ENCODE measurements at regions not wholly inside any gene's neighbourhood (a gene's known extent, or its start where the extent isn't known, plus 50 kb on each side); places are given as distances from the start of the nearest gene placed in this dataset.

GRCh38 chr3:31364711-31365110 lies 168.0 kb upstream of the STT3B start:
- intact Hi-C loops (cut with micrococcal nuclease) = no loop called here
- POLR2A ChIA-PET = no interaction called here

More at GRCh38 chr3:31364711-31365110, 168.0 kb upstream of the STT3B start:
- no TSS peak for BruUV-seq (replicated peaks)
- Histone ChIP-seq H4K20me1 (ENCODE audit: insufficient read depth) (no peaks in the 10 kb centered on the region), H3K4me2 (ENCODE audit: low read length) (no peak overlapping the region), H3K79me2 (ENCODE audit: insufficient read depth, low read length) (no peaks in the 10 kb centered on the region), H2AFZ (ENCODE audit: low read depth, low read length, poor library complexity, severe bottlenecking) (peak overlapping the region; percentile 58), H3K36me3 (ENCODE audit: control insufficient read depth in 1 of 2, insufficient read depth in 2 of 2, low read length in 2 of 2) (no peaks in the 10 kb centered on the region), H3K27ac (ENCODE audit: low read depth, low read length) (no peak overlapping the region), H3K4me3 (replicated peaks in 1 of 2; ENCODE audit: low read depth in 1 of 2, low read length in 2 of 2) (no peak overlapping the region), H3K9me3 (ENCODE audit: control insufficient read depth in 1 of 2, insufficient read depth in 1 of 2, low read depth in 1 of 2, low read length in 2 of 2) (no peaks in the 10 kb centered on the region), H3K27me3 (ENCODE audit: insufficient read depth, low read length) (no peaks in the 10 kb centered on the region), H3K9ac (ENCODE audit: low read length) (no peak overlapping the region), H3K9me2 (ENCODE audit: insufficient read depth) (no peaks in the 10 kb centered on the region), H3K4me1 (ENCODE audit: control insufficient read depth in 1 of 2, insufficient read depth in 2 of 2, low read length in 2 of 2) (peaks cover 3 to 29% of the 10 kb centered on the region in 2 experiments; a peak in 3 of 4 replicates)
- no peak for DNase-seq (ENCODE audit: low read depth, low spot score)
- ChIA-PET RAD21 (ENCODE audit: low non-redundant PET in 1 of 2, low total read pairs in 2 of 2, uncharacterized antibody in 2 of 2, unreplicated experiment in 2 of 2) (no interaction called here), CTCF (no interaction called here)
- TF ChIP-seq SP1 (IDR thresholded peaks at IDR 0.05; ENCODE audit: low read depth) (no peak), EGR1 (IDR thresholded peaks at IDR 0.05; ENCODE audit: low read depth) (no peak), RAD21 (IDR thresholded peaks at IDR 0.05; ENCODE audit: low read depth) (peak; percentile 31; the same call in 1 of the 2 replicates), REST (IDR thresholded peaks at IDR 0.05; ENCODE audit: low read depth) (no peak), ZFX (IDR thresholded peaks at IDR 0.05) (no peak), ZNF274 (IDR thresholded peaks at IDR 0.05; ENCODE audit: low read depth, low read length) (no peak)
- no peak for ATAC-seq

Data from HCT116 (cell line).